ENCODE measurements at regions not wholly inside any gene's neighbourhood (a gene's known extent, or its start where the extent isn't known, plus 50 kb on each side); places are given as distances from the start of the nearest gene placed in this dataset.

GRCh38 chr10:23702977-23703414 is 264.1 kb downstream of the OTUD1 start:
- TF ChIP-seq CTCF (IDR thresholded peaks at IDR 0.05) (peak; percentile 32 to 65 (median 47)), POLR2A (IDR thresholded peaks at IDR 0.05) (no peak)

Measured in tibial nerve (tissue), 3 donors.